ENCODE measurements at regions not wholly inside any gene's neighbourhood (a gene's known extent, or its start where the extent isn't known, plus 50 kb on each side); places are given as distances from the start of the nearest gene placed in this dataset.
"Not testable (repeated sequence)": the region's sequence is repeated elsewhere in the genome, so short reads cannot be mapped to it uniquely, and the experiment has no call there.

DNA sequence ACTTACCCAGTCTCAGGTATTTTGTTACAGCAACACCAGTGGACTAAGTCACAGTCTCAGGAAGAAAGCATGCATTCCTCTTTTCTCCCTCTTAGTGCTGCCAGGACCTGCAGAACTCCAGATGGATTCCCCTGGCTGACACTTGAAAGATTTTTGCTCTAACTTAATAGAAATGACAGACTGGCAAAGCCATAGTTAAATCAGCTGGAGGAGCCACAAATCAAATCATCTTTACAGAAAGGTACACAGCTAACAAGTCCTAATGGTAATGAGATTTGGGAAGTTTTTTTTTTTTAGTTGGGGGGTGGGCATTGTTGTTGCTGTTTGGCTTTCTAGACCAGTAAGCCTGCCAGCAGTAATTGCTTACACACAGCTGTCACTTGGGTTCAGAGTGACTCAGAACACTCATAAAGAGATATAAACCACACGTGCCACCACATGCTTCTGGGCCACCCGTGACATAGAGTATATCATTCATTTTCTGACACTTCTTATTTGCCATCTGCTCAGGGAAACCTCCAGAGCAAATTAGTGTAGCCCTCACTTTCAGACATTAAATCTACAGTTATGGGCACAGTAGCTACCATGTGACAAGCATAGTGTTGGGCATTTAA is 72.4 kb downstream of the FH start:
- peak; percentile 77 for DNase-seq (ENCODE audit: low spot score)

DNA sequence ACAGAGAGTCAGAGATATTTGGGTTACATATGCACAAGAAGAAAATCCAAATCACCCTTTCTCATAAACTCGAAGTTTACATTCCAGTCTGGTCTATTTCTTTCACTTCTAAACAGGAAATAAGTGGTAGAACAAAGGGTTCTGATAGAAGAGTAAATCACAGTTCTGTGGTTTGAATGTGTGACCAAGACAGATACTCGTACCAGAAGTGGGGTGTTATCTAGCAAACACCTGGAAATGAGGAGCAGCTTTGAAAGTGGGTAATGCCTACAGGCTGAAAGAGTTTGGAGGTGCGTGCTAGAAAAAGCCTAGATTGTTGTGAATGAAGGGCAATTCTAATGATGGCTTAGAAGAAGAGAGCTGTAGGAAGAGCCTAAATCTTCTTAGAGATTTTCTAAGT is 74.7 kb downstream of the FH start:
- no peak for DNase-seq (ENCODE audit: low spot score)

- peak; percentile 57 for DNase-seq (ENCODE audit: low spot score)
These were observed 76.0 kb downstream of the FH start for GRCh38 chr1:241443561-241443960.

- no peak for DNase-seq (ENCODE audit: low spot score)
These were observed 76.9 kb downstream of the FH start for GRCh38 chr1:241442686-241443085.

- DNase-seq (ENCODE audit: low spot score), result no peak
These were observed 78.7 kb downstream of the FH start for GRCh38 chr1:241440904-241441303.

- peak; percentile 30 for DNase-seq (ENCODE audit: low spot score)
These were observed 80.9 kb downstream of the FH start for GRCh38 chr1:241438686-241439085.

DNA sequence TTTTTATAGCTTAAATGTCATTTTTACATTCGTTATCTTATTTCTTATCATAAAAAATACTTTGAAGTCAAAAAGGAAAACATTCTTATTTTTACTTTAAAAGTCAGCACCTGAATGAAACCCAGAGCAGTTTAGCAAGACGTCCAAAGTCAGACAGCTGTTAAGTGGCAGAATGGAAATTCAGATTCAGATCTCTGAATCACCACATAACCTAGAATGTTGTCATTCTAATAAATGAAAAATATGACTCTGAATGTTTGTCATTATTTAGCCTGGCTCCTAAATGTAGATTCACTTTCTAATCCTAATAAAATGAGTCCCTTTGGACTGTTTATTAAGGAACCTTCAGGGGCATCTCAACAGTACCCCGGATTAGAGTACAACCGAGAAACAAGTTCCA is 75.2 kb upstream of the RGS7 start:
- no peak for DNase-seq (ENCODE audit: low spot score)

- DNase-seq (ENCODE audit: low spot score), result not testable (repeated sequence)
These were observed 68.1 kb upstream of the RGS7 start for GRCh38 chr1:241425091-241425490.

GRCh38 chr1:241424480-241424971 is 67.5 kb upstream of the RGS7 start:
- no peak for DNase-seq (ENCODE audit: low spot score)

- peak; percentile 54 for DNase-seq (ENCODE audit: low spot score)
These were observed 66.8 kb upstream of the RGS7 start for GRCh38 chr1:241423541-241424479.

GRCh38 chr1:241422470-241422869 is 65.5 kb upstream of the RGS7 start:
- no peak for DNase-seq (ENCODE audit: low spot score)

- no peak for DNase-seq (ENCODE audit: low spot score)
These were observed 63.0 kb upstream of the RGS7 start for GRCh38 chr1:241419986-241420385.

GRCh38 chr1:241417258-241417657 is 60.3 kb upstream of the RGS7 start:
- DNase-seq (ENCODE audit: low spot score), result no peak

- DNase-seq (ENCODE audit: low spot score), result no peak
These were observed 57.0 kb upstream of the RGS7 start for GRCh38 chr1:241413974-241414373.

- DNase-seq (ENCODE audit: low spot score), result peak; percentile 94
These were observed 56.4 kb upstream of the RGS7 start for GRCh38 chr1:241413386-241413785.

DNA sequence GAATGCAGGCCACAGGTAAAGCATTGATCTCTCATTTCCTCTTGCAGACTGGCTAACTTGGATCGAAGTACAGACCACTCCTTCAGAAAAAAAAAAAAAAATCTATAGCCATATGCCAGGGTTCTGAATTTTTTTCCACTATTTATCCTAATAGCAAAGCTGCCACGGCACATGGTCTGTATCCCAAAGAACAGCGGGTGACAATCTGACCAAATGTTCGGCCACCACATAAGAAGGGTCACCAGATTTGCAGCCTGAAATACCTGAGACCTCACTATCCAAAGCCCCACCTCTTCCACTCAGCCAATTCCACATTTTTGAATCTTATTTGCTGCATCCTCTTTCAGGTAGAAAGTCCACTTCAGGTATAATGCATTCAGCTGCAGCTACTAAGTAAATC is 55.6 kb upstream of the RGS7 start:
- no peak for DNase-seq (ENCODE audit: low spot score)

DNA sequence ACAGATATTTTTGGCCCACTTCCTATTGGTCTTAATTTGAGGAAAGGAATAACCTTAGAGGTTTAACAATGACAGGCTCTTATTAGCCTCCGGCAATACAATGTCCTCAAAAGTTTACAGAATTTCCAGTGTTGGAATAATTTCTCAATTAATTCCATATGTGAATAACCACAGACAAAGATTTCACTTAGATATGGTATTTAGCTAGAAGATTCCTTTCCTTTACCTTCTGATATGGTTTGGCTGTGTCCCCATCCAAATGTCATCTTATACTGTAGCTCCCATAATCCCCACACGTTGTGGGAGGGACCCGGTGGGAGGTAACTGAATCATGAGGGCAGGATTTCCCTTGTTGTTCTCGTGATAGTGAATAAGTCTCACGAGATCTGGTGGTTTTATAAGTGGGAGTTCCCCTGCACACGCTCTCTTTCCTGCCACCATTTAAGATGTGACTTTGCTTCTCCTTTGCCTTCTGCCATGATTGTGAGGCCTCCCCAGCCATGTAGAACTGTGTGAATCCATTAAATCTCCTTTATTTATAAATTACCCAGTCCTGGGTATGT is 54.9 kb upstream of the RGS7 start:
- peak; percentile 54 for DNase-seq (ENCODE audit: low spot score)

- DNase-seq (ENCODE audit: low spot score), result no peak
These were observed 54.2 kb upstream of the RGS7 start for GRCh38 chr1:241411056-241411775.

- peak; percentile 72 for DNase-seq (ENCODE audit: low spot score)
These were observed 51.2 kb upstream of the RGS7 start for GRCh38 chr1:241408170-241408569.
